ENCODE measurements at regions not wholly inside any gene's neighbourhood (a gene's known extent, or its start where the extent isn't known, plus 50 kb on each side); places are given as distances from the start of the nearest gene placed in this dataset.

- TF ChIP-seq FOXP2 (optimal IDR thresholded peaks at IDR 0.05; ENCODE audit: borderline replicate concordance, extremely low read depth, extremely low read length, insufficient read depth), result no peak
- no peak for TF ChIP-seq REST (IDR thresholded peaks at IDR 0.05; ENCODE audit: insufficient read depth in 1 of 2, low read depth in 2 of 2, low read length in 2 of 2)
- TF ChIP-seq SIN3A (IDR thresholded peaks at IDR 0.05; ENCODE audit: borderline replicate concordance, insufficient read depth, low read length), result no peak
- TF ChIP-seq POLR2AphosphoS5 (IDR thresholded peaks at IDR 0.05; ENCODE audit: low read depth, low read length), result no peak
- TF ChIP-seq TAF1 (IDR thresholded peaks at IDR 0.05; ENCODE audit: borderline replicate concordance, insufficient read depth, low read length), result no peak
Observed at GRCh38 chr11:95599959-95600586, 189.5 kb downstream of the FAM76B start.

GRCh38 chr11:95595973-95596489, 193.6 kb downstream of the FAM76B start:
- no peak for TF ChIP-seq POLR2AphosphoS5 (IDR thresholded peaks at IDR 0.05; ENCODE audit: low read depth, low read length)
- TF ChIP-seq REST (IDR thresholded peaks at IDR 0.05; ENCODE audit: insufficient read depth in 1 of 2, low read depth in 2 of 2, low read length in 2 of 2), result no peak
- TF ChIP-seq SIN3A (IDR thresholded peaks at IDR 0.05; ENCODE audit: borderline replicate concordance, insufficient read depth, low read length), result no peak
- no peak for TF ChIP-seq FOXP2 (optimal IDR thresholded peaks at IDR 0.05; ENCODE audit: borderline replicate concordance, extremely low read depth, extremely low read length, insufficient read depth)
- TF ChIP-seq TAF1 (IDR thresholded peaks at IDR 0.05; ENCODE audit: borderline replicate concordance, insufficient read depth, low read length), result no peak

- TF ChIP-seq POLR2AphosphoS5 (IDR thresholded peaks at IDR 0.05; ENCODE audit: low read depth, low read length), result no peak
- no peak for TF ChIP-seq REST (IDR thresholded peaks at IDR 0.05; ENCODE audit: insufficient read depth in 1 of 2, low read depth in 2 of 2, low read length in 2 of 2)
- TF ChIP-seq FOXP2 (optimal IDR thresholded peaks at IDR 0.05; ENCODE audit: borderline replicate concordance, extremely low read depth, extremely low read length, insufficient read depth), result no peak
- no peak for TF ChIP-seq SIN3A (IDR thresholded peaks at IDR 0.05; ENCODE audit: borderline replicate concordance, insufficient read depth, low read length)
- TF ChIP-seq TAF1 (IDR thresholded peaks at IDR 0.05; ENCODE audit: borderline replicate concordance, insufficient read depth, low read length), result no peak
Observed at GRCh38 chr11:95595541-95595940, 194.0 kb downstream of the FAM76B start.

GRCh38 chr11:95593111-95593510, 196.5 kb downstream of the FAM76B start:
- TF ChIP-seq FOXP2 (optimal IDR thresholded peaks at IDR 0.05; ENCODE audit: borderline replicate concordance, extremely low read depth, extremely low read length, insufficient read depth) (no peak), SIN3A (IDR thresholded peaks at IDR 0.05; ENCODE audit: borderline replicate concordance, insufficient read depth, low read length) (no peak), REST (IDR thresholded peaks at IDR 0.05; ENCODE audit: insufficient read depth in 1 of 2, low read depth in 2 of 2, low read length in 2 of 2) (no peak), TAF1 (IDR thresholded peaks at IDR 0.05; ENCODE audit: borderline replicate concordance, insufficient read depth, low read length) (no peak), POLR2AphosphoS5 (IDR thresholded peaks at IDR 0.05; ENCODE audit: low read depth, low read length) (no peak)
